NCI-H345 treated with DMSO at 0.1 percent for 48 hours (cell line): ENCODE measurements at regions not wholly inside any gene's neighbourhood (a gene's known extent, or its start where the extent isn't known, plus 50 kb on each side); places are given as distances from the start of the nearest gene placed in this dataset.
"Not testable (repeated sequence)": the region's sequence is repeated elsewhere in the genome, so short reads cannot be mapped to it uniquely, and the experiment has no call there.

ENCODE experiments used
- DNase-seq: peaks from one replicate; lab custom pipeline; 2025; ENCODE audit not compliant: unreplicated experiment; lab: John Stamatoyannopoulos, UW

DNA sequence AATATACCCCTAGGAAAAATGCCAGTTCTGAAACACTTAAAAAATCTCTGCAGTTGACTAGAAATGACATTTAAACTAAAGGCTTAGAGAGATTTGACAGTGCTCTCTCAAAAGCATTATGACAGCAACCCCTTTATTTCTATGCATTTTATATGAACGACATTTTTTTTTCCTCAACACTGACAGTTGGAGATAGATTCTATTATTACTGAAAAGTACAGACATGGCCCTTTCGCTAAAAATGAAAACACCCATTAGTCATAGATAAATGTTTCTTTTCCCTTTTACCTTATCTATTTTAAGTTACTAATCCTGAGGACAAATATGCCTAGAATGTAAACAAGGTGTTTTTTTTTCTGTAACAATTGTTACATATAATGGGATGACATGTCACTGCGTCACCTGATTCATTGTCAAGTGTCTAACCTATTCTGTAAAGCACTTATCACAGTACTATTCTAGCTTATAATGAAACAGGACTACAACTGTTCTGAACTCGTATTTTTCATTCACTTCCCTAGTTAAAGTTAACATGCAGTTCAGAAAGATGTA lies 1169.6 kb upstream of the CRIM1 start:
- no peak for DNase-seq

DNA sequence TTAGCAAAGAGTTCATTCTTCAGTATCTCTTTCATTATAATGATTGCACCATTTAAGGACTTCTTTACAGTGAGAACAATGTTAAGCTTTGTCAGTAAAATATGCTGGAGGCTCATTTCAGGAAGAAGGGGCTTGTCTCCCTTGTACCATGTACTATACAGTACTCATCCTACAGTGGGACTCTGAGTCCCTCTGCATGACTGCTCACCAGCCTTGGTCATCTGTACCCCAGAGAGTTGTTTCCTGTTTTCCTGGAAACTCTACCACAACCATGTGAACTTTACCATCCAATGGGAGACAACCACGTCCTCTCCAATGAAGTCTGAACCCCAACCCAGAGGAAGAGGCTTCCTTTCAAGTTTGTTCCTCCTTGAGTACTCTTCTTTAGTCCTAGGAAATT lies 1171.1 kb upstream of the CRIM1 start:
- DNase-seq: no peak

GRCh38 chr2:35176726-35177125 lies 1178.9 kb upstream of the CRIM1 start:
- not testable (repeated sequence) for DNase-seq

GRCh38 chr2:35174845-35175244 lies 1180.7 kb upstream of the CRIM1 start:
- no peak for DNase-seq

- DNase-seq: no peak
Measured at GRCh38 chr2:35172687-35173086, 1182.9 kb upstream of the CRIM1 start.

- DNase-seq: no peak
Measured at GRCh38 chr2:35168351-35168750, 1187.2 kb upstream of the CRIM1 start.

DNA sequence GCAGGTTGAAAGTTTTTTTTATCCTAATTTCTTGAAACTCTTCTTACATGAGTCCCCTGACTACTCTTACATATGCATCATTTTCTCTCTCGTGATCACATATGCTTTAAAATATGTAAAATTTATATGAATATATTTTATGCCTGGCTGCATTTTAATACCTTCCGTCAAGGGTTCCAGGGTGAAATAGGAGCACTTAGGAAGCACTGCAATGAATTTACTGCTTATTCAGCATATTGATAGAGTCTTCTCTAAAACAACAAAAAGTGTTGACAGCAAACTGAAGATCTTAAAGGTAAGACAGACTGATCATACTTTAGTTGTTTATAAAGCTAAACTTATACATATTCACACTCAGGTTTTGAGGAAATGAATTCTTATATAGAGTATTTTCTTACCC lies 1191.6 kb upstream of the CRIM1 start:
- DNase-seq: no peak

GRCh38 chr2:35160871-35161270 lies 1194.7 kb upstream of the CRIM1 start:
- DNase-seq: no peak

- DNase-seq: no peak
Measured at GRCh38 chr2:35125871-35126270, 1229.7 kb upstream of the CRIM1 start.

DNA sequence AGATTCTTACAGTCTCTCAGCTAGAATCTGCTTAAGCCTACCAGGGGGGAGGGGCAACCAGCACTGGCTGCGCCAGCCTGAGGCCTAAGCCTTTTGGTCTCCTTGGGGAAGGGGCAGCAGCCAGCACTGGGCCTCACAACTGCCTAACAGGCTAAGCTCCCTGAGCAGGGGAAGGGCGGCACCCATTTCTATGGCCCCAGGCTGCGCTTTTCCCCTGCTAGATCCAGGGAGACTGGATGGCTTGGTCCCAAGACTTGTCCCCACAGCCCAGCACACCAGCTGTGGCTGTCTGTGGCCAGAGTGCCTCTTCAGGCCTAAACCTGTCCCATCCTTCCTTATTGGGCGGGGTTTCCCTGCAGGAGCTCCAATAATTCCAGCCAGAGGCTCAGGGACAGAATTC lies 1230.3 kb upstream of the CRIM1 start:
- DNase-seq: no peak

DNA sequence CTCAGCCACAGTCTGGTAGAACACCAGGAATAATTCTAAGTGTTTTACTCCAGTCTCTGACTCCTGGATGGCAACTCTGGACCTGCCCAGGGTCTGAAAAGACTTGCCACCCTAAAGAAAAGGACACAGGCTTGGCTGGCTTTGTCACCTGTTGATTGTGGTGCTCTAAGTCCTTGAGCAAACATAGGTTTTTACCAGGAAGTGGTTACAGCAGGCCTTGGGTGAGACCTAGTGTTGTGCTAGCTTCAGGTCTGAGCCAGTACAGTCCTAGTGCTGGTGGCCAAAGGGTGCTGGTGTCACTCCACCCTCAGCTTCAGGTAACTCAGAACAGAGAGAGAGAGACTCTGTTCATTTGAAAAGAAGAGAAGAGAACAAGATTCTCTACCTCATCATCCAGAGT lies 1239.4 kb upstream of the CRIM1 start:
- DNase-seq: no peak

- no peak for DNase-seq
Measured at GRCh38 chr2:35114765-35115164, 1240.8 kb upstream of the CRIM1 start.

DNA sequence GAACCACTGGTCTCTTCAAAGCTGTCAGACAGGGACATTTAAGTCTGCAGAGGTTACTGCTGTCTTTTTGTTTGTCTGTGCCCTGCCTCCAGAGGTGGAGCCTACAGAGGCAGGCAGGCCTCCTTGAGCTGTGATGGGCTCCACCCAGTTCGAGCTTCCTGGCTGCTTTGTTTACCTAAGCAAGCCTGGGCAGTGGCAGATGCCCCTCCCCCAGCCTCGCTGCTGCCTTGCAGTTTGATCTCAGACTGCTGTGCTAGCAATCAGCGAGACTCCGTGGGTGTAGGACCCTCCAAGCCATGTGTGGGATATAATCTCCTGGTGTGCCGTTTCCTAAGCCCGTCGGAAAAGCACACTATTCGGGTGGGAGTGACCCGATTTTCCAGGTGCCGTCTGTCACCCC lies 1243.2 kb upstream of the CRIM1 start:
- DNase-seq: not testable (repeated sequence)

DNA sequence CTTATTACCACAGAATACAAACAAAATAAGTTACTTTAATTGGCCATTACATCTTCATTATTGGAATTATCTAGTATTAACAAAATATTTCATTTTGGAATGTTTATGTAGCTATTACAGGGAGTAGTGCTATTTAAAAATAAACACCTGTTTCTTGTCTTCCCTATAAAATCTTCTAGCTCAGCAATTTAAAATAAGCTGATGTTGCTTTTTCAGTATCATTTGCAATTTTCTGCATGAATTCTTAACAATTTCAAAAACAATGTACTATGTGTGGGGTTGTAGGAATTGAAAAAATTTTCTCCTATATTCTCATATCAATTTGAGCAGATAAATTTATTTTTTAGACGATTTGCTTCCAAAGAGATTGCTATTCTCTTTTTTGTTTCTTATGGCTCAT lies 1251.3 kb upstream of the CRIM1 start:
- DNase-seq: no peak

DNA sequence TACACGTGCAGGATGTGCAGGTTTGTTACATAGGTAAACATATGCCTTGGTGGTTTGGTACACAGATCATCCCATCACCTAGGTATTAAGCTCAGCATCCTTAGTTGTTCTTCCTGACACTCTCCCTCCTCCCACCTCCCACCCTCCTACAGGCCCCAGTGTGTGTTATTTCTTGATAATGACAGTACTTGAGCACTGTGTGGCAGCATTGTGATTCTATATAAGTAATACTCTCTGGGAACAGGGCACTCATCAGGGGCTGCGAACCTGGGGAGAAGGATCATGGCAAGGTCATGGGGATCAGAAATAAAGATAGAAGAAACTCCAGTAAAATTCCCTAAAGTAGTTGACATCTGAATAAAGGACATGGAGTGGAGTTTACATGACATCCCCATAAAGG lies 1256.2 kb upstream of the CRIM1 start:
- no peak for DNase-seq

- no peak for DNase-seq
Measured at GRCh38 chr2:35082072-35082471, 1273.5 kb upstream of the CRIM1 start.

- no peak for DNase-seq
Measured at GRCh38 chr2:35081622-35082015, 1274.0 kb upstream of the CRIM1 start.

DNA sequence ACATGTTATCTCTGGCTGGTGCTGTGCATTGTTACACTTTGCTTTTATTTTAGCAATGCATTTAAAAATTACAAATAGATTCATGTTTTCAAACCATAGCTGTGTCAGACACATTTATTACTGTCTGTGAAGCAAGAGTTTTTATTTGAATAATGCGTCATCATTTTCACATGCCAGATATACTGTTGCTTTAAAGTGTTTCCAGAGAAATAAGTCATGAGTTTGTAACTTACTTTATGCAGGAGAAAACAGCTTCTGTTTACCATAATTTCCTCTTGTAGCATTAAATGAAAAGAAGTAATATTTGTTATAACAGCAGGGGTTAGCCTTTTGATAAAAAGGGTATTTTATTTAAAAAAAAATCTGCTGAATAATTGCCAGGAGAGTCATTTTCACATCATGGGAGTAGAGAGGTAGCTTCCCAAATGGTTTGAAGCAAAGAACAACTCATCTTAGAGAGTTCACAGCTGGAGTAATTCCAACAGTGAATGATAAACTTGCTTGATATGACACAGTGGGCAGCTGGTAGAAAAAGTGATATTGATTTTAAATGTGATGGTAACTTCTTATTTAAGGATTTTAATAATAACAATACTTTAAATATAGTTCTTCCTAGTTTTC lies 1274.5 kb upstream of the CRIM1 start:
- DNase-seq: no peak

- no peak for DNase-seq
Measured at GRCh38 chr2:35080231-35080910, 1275.2 kb upstream of the CRIM1 start.

- DNase-seq: no peak
Measured at GRCh38 chr2:35067420-35067819, 1288.2 kb upstream of the CRIM1 start.

- DNase-seq: no peak
Measured at GRCh38 chr2:35063836-35064235, 1291.7 kb upstream of the CRIM1 start.

DNA sequence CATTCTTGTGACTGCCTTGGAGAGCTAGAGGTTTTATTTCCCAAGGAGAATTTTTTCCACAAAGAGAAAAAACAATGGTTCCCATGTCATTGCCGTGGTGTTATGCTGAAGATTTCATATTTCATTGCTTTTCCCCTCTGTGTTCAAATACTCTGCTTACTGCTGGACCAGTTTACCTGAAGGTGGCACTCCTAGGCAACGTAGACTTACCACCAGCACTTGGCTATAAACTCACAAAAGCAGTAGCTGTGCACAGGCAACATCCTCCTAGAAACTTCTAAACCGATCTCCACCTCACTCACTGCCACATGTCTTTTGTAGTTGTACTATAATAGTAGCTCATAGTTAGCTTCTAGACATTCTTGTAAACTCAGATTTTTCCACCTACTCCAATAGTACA lies 1319.7 kb upstream of the CRIM1 start:
- no peak for DNase-seq

GRCh38 chr2:35033748-35034147 lies 1321.8 kb upstream of the CRIM1 start:
- DNase-seq: no peak
